Stimulated activated CD8-positive, alpha-beta memory T cell treated with anti-CD3 and anti-CD28 coated beads, Interleukin-4, amount 100 ng/mL, for 24 hours (primary cell): ENCODE measurements at regions not wholly inside any gene's neighbourhood (a gene's known extent, or its start where the extent isn't known, plus 50 kb on each side); places are given as distances from the start of the nearest gene placed in this dataset.
"Not testable (repeated sequence)": the region's sequence is repeated elsewhere in the genome, so short reads cannot be mapped to it uniquely, and the experiment has no call there.

Experiments
- DNase-seq: peaks from one replicate; pipeline ENCODE4 v3.0.0-alpha.2; 2020; ENCODE audit warnings: low read depth

DNA sequence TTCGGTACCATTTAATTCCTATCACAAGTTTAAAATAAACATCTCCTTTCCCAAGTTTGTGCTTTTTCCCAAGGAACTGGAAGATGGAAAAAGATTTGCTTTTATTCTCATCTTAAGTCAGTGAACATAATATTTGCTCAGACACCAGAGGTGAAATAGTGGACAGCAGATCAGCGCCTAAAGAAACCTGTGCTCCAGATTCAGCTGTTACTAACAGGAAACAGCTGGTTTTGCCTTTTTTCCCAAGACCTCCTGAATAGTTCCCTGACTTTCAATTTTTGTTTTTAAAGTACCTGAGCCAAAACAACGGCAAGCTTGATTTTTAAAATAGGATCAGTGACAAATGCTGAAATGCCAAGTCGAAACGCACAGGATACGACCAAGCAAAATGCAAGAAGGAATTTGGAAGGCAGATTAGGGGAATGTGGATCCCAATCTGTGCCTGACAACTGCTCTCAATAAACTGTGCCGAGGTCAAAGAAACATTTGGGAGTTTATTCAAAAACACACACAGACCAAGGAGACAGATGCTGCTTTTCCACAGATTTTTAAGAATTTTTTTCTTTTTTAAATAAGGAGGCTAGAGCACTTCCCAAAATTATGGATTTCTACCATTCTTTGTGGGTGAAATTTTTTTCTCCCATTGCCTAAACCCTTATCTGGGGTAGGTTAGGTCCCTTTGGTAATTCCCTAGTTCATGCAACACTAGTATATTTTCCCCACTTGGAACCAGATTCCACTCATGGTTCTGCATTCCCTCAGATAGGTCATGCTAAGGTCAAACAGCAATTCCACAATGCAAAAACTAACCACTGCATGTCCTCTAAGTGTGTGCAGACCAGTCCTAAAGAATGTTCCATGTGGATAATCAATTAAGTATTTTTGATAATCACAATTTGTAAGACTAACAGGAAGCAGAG lies 121.5 kb upstream of the PDE1A start:
- no peak for DNase-seq

DNA sequence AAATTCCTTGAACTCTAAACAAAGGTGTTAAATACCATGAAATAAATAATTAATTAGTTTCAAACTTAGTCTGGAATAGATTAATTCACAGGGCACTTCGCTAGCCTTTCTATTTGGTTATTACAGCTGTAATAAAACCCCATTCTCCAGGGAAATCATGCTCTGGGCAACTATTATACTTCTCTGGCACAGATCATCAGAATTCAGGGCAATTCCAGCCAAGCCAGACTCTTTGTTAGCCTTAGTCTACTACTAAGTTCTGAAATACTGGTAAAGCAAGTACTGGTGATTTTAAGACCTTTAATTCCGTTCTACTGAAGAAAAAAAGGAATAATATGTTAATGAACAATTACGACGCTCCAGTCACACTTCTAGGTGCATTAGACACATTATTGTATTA lies 123.4 kb upstream of the PDE1A start:
- no peak for DNase-seq

DNA sequence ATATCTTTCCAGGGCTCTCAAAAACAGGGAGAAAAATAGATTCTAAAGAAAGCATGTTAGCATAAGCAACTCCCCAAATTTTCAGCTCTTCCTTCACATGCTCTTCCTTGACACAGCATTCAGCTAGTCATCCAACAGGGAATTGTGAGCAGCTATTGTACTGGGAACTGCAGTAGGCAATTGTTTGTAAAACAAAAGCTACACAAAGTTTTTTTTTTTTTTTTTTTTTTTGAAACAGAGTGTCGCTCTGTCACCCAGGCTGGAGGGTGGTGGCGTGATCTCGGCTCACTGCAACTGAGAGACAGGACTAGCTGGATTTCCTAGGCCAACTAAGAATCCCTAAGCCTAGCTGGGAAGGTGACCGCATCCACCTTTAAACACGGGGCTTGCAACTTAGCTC lies 125.4 kb upstream of the PDE1A start:
- not testable (repeated sequence) for DNase-seq

GRCh38 chr2:182552785-182553184 lies 125.9 kb upstream of the PDE1A start:
- not testable (repeated sequence) for DNase-seq

DNA sequence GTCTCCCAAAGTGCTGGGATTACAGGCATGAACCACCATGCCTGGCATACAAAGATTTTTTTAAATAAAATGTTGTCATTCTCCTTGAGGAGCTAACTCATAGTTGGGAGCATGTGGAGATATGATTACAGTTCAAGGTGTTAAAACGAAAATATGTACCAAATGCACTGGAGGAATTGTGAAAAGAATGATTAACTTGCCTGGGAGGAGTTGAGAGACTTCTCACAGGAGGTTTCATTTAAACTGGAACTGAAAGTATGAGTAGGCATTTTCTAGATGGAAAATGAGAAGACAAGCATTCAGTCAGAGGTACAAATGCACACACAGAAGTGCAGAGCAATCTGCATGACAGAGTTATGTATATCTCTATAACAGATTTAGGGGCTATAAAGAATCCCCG lies 126.6 kb upstream of the PDE1A start:
- DNase-seq: no peak

DNA sequence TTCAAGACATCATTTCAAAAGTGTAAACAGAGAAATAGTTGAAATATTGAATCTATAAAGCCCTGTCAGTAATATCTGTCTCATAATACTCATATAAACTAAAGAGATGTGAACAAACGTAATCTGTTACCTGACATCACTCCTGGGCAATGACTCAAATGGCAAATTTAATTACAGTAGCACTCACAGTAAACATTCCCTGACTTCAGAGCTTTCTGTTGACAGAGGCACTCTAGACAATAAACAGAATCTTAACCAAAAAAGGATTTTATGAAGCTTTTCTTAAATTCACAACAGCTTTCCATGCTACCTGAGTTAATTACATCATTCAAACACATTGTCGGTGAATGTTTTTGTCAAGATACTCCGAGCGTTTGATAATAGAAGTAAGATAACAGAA lies 128.1 kb upstream of the PDE1A start:
- no peak for DNase-seq

- DNase-seq: no peak
Observed at GRCh38 chr2:182558564-182558963, 131.7 kb upstream of the PDE1A start.

GRCh38 chr2:182559623-182560022 lies 132.8 kb upstream of the PDE1A start:
- DNase-seq: no peak

DNA sequence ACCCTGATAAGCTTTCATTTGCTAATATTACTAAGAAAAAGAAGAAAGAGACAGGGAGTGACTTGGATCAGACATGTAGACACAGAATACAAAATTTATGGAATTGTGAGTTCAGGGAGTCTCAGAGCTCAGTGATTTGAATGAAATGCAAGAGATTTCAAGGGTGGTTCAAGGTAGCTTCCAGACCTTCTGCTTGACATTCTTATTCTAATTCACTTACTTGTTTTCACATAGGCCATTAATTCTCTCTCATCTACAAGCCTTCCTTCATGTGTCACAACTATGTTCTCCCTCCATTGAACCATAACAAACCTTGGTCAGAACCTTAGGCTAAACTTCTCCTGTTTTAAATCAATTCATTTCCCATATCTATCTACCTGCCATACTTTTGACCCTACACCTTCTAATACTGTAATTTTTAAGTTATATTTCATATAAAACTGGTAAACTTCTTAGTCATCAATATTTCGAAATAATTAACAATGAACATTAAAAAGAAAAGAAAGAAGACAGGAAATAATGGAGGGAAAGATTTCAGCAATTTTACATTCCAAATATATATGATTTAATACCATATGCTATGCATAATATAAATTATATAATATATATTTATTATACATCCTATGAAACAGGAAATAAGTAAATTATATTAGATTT lies 139.2 kb upstream of the PDE1A start:
- no peak for DNase-seq

- DNase-seq: no peak
Observed at GRCh38 chr2:182573553-182573952, 142.5 kb upstream of the DNAJC10 start.

DNA sequence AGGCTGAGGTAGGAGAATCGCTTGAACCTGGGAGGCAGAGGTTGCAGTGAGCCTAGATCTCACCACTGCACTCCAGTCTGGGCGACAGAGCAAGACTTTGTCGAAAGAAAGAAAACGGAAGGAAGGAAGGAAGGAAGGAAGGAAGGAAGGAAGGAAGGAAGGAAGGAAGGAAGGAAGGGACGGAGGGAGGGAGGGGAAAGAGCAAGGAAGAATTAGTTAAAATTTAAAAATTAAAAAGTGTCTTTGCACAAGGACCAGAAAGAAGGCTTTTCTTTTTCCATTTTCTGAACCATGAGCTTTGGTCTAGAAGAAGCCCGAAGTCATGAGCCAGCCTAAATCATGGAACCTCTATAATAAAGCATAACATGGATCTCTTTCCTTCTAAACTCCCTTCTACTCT lies 138.2 kb upstream of the DNAJC10 start:
- no peak for DNase-seq

GRCh38 chr2:182581196-182581935 lies 134.7 kb upstream of the DNAJC10 start:
- no peak for DNase-seq

DNA sequence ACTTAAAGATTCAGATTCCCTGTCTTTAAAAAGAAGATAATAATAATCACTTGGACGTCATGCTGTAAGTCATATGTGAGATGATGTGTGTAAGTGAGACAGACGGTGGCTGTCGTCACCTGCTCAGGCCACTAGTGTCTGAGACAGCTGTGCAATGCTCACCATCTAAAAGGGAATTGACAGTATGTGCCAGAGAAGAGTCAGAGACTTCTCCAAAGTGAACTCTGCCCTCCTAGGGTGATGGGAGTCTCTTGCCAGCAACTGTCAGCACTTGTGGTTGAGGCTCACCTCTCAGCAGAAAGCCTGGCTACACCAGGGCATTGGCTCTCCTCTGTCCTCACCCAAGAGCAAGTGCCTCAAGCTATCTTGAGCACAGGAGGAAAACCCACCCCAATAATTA lies 131.6 kb upstream of the DNAJC10 start:
- DNase-seq: no peak

- no peak for DNase-seq
Observed at GRCh38 chr2:182585001-182585400, 131.1 kb upstream of the DNAJC10 start.

DNA sequence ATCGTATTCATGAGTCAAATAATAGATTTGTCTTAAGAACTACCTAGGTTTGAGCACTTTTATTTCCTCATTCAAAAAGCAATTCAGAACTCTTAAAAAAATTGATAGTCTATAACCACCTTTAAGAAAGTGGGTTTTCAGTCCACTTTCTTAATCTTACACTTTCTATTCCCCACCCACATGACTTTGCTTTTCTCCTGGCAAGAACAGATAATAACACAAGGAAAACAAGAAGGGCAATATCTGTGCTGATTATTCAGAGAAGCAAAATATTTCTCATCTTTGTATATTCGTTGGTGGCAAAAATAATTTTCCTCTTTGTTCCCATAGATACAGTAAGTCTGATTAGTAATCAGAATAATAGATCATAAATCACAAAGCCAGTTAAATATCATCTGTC lies 130.6 kb upstream of the DNAJC10 start:
- DNase-seq: no peak

GRCh38 chr2:182586426-182586825 lies 129.6 kb upstream of the DNAJC10 start:
- DNase-seq: no peak

GRCh38 chr2:182587831-182588230 lies 128.2 kb upstream of the DNAJC10 start:
- no peak for DNase-seq

- DNase-seq: no peak
Observed at GRCh38 chr2:182589121-182589520, 126.9 kb upstream of the DNAJC10 start.

GRCh38 chr2:182591774-182592173 lies 124.3 kb upstream of the DNAJC10 start:
- no peak for DNase-seq

- DNase-seq: no peak
Observed at GRCh38 chr2:182592691-182593393, 123.2 kb upstream of the DNAJC10 start.

- DNase-seq: no peak
Observed at GRCh38 chr2:182593394-182593975, 122.6 kb upstream of the DNAJC10 start.

- DNase-seq: no peak
Observed at GRCh38 chr2:182594286-182594685, 121.8 kb upstream of the DNAJC10 start.
